ENCODE measurements at regions not wholly inside any gene's neighbourhood (a gene's known extent, or its start where the extent isn't known, plus 50 kb on each side); places are given as distances from the start of the nearest gene placed in this dataset.
A peak's percentile ranks its signal among the peaks of the same experiment; 100 is the strongest.

GRCh38 chr13:29693275-29693945, 97.9 kb upstream of the SLC7A1 start:
- no peaks in the 10 kb centered on the region for H3K36me3 ChIP-seq (ENCODE audit: insufficient read depth, low read length)

GRCh38 chr13:29689548-29689947, 94.1 kb upstream of the SLC7A1 start:
- H3K4me1 ChIP-seq (ENCODE audit: control insufficient read depth, insufficient read depth, low read length, unreplicated experiment): no peaks in the 10 kb centered on the region
- H3K27ac ChIP-seq (ENCODE audit: low read depth, low read length): no peak overlapping the region
- no peaks in the 10 kb centered on the region for H3K36me3 ChIP-seq (ENCODE audit: insufficient read depth, low read length)
- no peak overlapping the region for H2AFZ ChIP-seq (ENCODE audit: low read length, unreplicated experiment)
- H3K79me2 ChIP-seq (ENCODE audit: control insufficient read depth, insufficient read depth, low read length, unreplicated experiment): no peaks in the 10 kb centered on the region
- no peak overlapping the region for H3K4me3 ChIP-seq (ENCODE audit: low read depth, low read length)
- no peaks in the 10 kb centered on the region for H3K27me3 ChIP-seq (ENCODE audit: insufficient read depth, low read length)

More at GRCh38 chr13:29693275-29693945, 97.9 kb upstream of the SLC7A1 start:
- Histone ChIP-seq H3K4me1 (ENCODE audit: control insufficient read depth, insufficient read depth, low read length, unreplicated experiment) (no peaks in the 10 kb centered on the region), H2AFZ (ENCODE audit: low read length, unreplicated experiment) (no peak overlapping the region), H3K79me2 (ENCODE audit: control insufficient read depth, insufficient read depth, low read length, unreplicated experiment) (no peaks in the 10 kb centered on the region), H3K27me3 (ENCODE audit: insufficient read depth, low read length) (no peaks in the 10 kb centered on the region), H3K27ac (ENCODE audit: low read depth, low read length) (no peak overlapping the region), H3K4me3 (ENCODE audit: low read depth, low read length) (no peak overlapping the region)

GRCh38 chr13:29688193-29688592, 92.7 kb upstream of the SLC7A1 start:
- no peaks in the 10 kb centered on the region for H3K4me1 ChIP-seq (ENCODE audit: control insufficient read depth, insufficient read depth, low read length, unreplicated experiment)
- H3K79me2 ChIP-seq (ENCODE audit: control insufficient read depth, insufficient read depth, low read length, unreplicated experiment): no peaks in the 10 kb centered on the region
- H3K27ac ChIP-seq (ENCODE audit: low read depth, low read length): no peak overlapping the region
- H3K27me3 ChIP-seq (ENCODE audit: insufficient read depth, low read length): no peaks in the 10 kb centered on the region
- H3K4me3 ChIP-seq (ENCODE audit: low read depth, low read length): no peak overlapping the region
- H2AFZ ChIP-seq (ENCODE audit: low read length, unreplicated experiment): no peak overlapping the region
- H3K36me3 ChIP-seq (ENCODE audit: insufficient read depth, low read length): no peaks in the 10 kb centered on the region

- Histone ChIP-seq H3K4me3 (ENCODE audit: low read depth, low read length) (no peak overlapping the region), H3K27ac (ENCODE audit: low read depth, low read length) (no peak overlapping the region), H3K4me1 (ENCODE audit: control insufficient read depth, insufficient read depth, low read length, unreplicated experiment) (no peaks in the 10 kb centered on the region), H3K79me2 (ENCODE audit: control insufficient read depth, insufficient read depth, low read length, unreplicated experiment) (no peaks in the 10 kb centered on the region), H3K27me3 (ENCODE audit: insufficient read depth, low read length) (no peaks in the 10 kb centered on the region), H2AFZ (ENCODE audit: low read length, unreplicated experiment) (no peak overlapping the region), H3K36me3 (ENCODE audit: insufficient read depth, low read length) (no peaks in the 10 kb centered on the region)
These were observed 89.0 kb upstream of the SLC7A1 start for GRCh38 chr13:29684441-29684840.

GRCh38 chr13:29683041-29683440, 87.6 kb upstream of the SLC7A1 start:
- no peaks in the 10 kb centered on the region for H3K79me2 ChIP-seq (ENCODE audit: control insufficient read depth, insufficient read depth, low read length, unreplicated experiment)
- H3K27ac ChIP-seq (ENCODE audit: low read depth, low read length): no peak overlapping the region
- no peaks in the 10 kb centered on the region for H3K4me1 ChIP-seq (ENCODE audit: control insufficient read depth, insufficient read depth, low read length, unreplicated experiment)
- H3K27me3 ChIP-seq (ENCODE audit: insufficient read depth, low read length): no peaks in the 10 kb centered on the region
- no peaks in the 10 kb centered on the region for H3K36me3 ChIP-seq (ENCODE audit: insufficient read depth, low read length)
- no peak overlapping the region for H3K4me3 ChIP-seq (ENCODE audit: low read depth, low read length)
- H2AFZ ChIP-seq (ENCODE audit: low read length, unreplicated experiment): no peak overlapping the region

- Histone ChIP-seq H3K27me3 (ENCODE audit: insufficient read depth, low read length) (no peaks in the 10 kb centered on the region), H3K27ac (ENCODE audit: low read depth, low read length) (no peak overlapping the region), H3K4me1 (ENCODE audit: control insufficient read depth, insufficient read depth, low read length, unreplicated experiment) (peaks cover 5% of the 10 kb centered on the region), H3K79me2 (ENCODE audit: control insufficient read depth, insufficient read depth, low read length, unreplicated experiment) (no peaks in the 10 kb centered on the region), H2AFZ (ENCODE audit: low read length, unreplicated experiment) (no peak overlapping the region), H3K36me3 (ENCODE audit: insufficient read depth, low read length) (no peaks in the 10 kb centered on the region), H3K4me3 (ENCODE audit: low read depth, low read length) (no peak overlapping the region)
These were observed 86.4 kb upstream of the SLC7A1 start for GRCh38 chr13:29681864-29682263.

GRCh38 chr13:29679396-29680053, 84.0 kb upstream of the SLC7A1 start:
- Histone ChIP-seq H3K27me3 (ENCODE audit: insufficient read depth, low read length) (no peaks in the 10 kb centered on the region), H3K79me2 (ENCODE audit: control insufficient read depth, insufficient read depth, low read length, unreplicated experiment) (no peaks in the 10 kb centered on the region), H3K36me3 (ENCODE audit: insufficient read depth, low read length) (no peaks in the 10 kb centered on the region), H3K4me1 (ENCODE audit: control insufficient read depth, insufficient read depth, low read length, unreplicated experiment) (peaks cover 12% of the 10 kb centered on the region), H3K27ac (ENCODE audit: low read depth, low read length) (no peak overlapping the region), H3K4me3 (ENCODE audit: low read depth, low read length) (no peak overlapping the region), H2AFZ (ENCODE audit: low read length, unreplicated experiment) (no peak overlapping the region)

- Histone ChIP-seq H2AFZ (ENCODE audit: low read length, unreplicated experiment) (no peak overlapping the region), H3K4me1 (ENCODE audit: control insufficient read depth, insufficient read depth, low read length, unreplicated experiment) (peaks cover 12% of the 10 kb centered on the region), H3K27ac (ENCODE audit: low read depth, low read length) (no peak overlapping the region), H3K79me2 (ENCODE audit: control insufficient read depth, insufficient read depth, low read length, unreplicated experiment) (no peaks in the 10 kb centered on the region), H3K27me3 (ENCODE audit: insufficient read depth, low read length) (no peaks in the 10 kb centered on the region), H3K4me3 (ENCODE audit: low read depth, low read length) (no peak overlapping the region), H3K36me3 (ENCODE audit: insufficient read depth, low read length) (no peaks in the 10 kb centered on the region)
These were observed 82.1 kb upstream of the SLC7A1 start for GRCh38 chr13:29677627-29678026.

- Histone ChIP-seq H3K27me3 (ENCODE audit: insufficient read depth, low read length) (no peaks in the 10 kb centered on the region), H3K4me3 (ENCODE audit: low read depth, low read length) (no peak overlapping the region), H3K27ac (ENCODE audit: low read depth, low read length) (peak overlapping the region; percentile 28), H3K36me3 (ENCODE audit: insufficient read depth, low read length) (no peaks in the 10 kb centered on the region), H2AFZ (ENCODE audit: low read length, unreplicated experiment) (no peak overlapping the region), H3K79me2 (ENCODE audit: control insufficient read depth, insufficient read depth, low read length, unreplicated experiment) (no peaks in the 10 kb centered on the region), H3K4me1 (ENCODE audit: control insufficient read depth, insufficient read depth, low read length, unreplicated experiment) (peaks cover 12% of the 10 kb centered on the region)
These were observed 81.5 kb upstream of the SLC7A1 start for GRCh38 chr13:29676941-29677452.

- Histone ChIP-seq H2AFZ (ENCODE audit: low read length, unreplicated experiment) (no peak overlapping the region), H3K4me1 (ENCODE audit: control insufficient read depth, insufficient read depth, low read length, unreplicated experiment) (peaks cover 12% of the 10 kb centered on the region), H3K27me3 (ENCODE audit: insufficient read depth, low read length) (no peaks in the 10 kb centered on the region), H3K27ac (ENCODE audit: low read depth, low read length) (peak overlapping the region; percentile 28), H3K4me3 (ENCODE audit: low read depth, low read length) (no peak overlapping the region), H3K79me2 (ENCODE audit: control insufficient read depth, insufficient read depth, low read length, unreplicated experiment) (no peaks in the 10 kb centered on the region), H3K36me3 (ENCODE audit: insufficient read depth, low read length) (no peaks in the 10 kb centered on the region)
These were observed 81.0 kb upstream of the SLC7A1 start for GRCh38 chr13:29676535-29676934.

GRCh38 chr13:29674532-29674931, 79.0 kb upstream of the SLC7A1 start:
- no peaks in the 10 kb centered on the region for H3K27me3 ChIP-seq (ENCODE audit: insufficient read depth, low read length)
- H3K79me2 ChIP-seq (ENCODE audit: control insufficient read depth, insufficient read depth, low read length, unreplicated experiment): no peaks in the 10 kb centered on the region
- H3K27ac ChIP-seq (ENCODE audit: low read depth, low read length): no peak overlapping the region
- H3K4me1 ChIP-seq (ENCODE audit: control insufficient read depth, insufficient read depth, low read length, unreplicated experiment): peaks cover 12% of the 10 kb centered on the region
- H3K36me3 ChIP-seq (ENCODE audit: insufficient read depth, low read length): no peaks in the 10 kb centered on the region
- no peak overlapping the region for H2AFZ ChIP-seq (ENCODE audit: low read length, unreplicated experiment)
- no peak overlapping the region for H3K4me3 ChIP-seq (ENCODE audit: low read depth, low read length)
